ENCODE measurements at regions not wholly inside any gene's neighbourhood (a gene's known extent, or its start where the extent isn't known, plus 50 kb on each side); places are given as distances from the start of the nearest gene placed in this dataset.

- no peaks in the 10 kb centered on the region for H3K27me3 ChIP-seq (ENCODE audit: control insufficient read depth, insufficient read depth, low read length)
- no peak overlapping the region for H3K4me3 ChIP-seq (ENCODE audit: low read depth, low read length)
- no peaks in the 10 kb centered on the region for H3K36me3 ChIP-seq (ENCODE audit: control insufficient read depth, insufficient read depth, low read length)
- no peak for DNase-seq (ENCODE audit: low read depth)
- TF ChIP-seq CTCF (IDR thresholded peaks at IDR 0.05; ENCODE audit: insufficient read depth, low read length, poor library complexity, severe bottlenecking): no peak
Measured at GRCh38 chrX:39476604-39477021, 621.1 kb downstream of the BCOR start.

- no peaks in the 10 kb centered on the region for H3K36me3 ChIP-seq (ENCODE audit: control insufficient read depth, insufficient read depth, low read length)
- H3K4me3 ChIP-seq (ENCODE audit: low read depth, low read length): no peak overlapping the region
- DNase-seq (ENCODE audit: low read depth): no peak
- H3K27me3 ChIP-seq (ENCODE audit: control insufficient read depth, insufficient read depth, low read length): no peaks in the 10 kb centered on the region
- TF ChIP-seq CTCF (IDR thresholded peaks at IDR 0.05; ENCODE audit: insufficient read depth, low read length, poor library complexity, severe bottlenecking): no peak
Measured at GRCh38 chrX:39477031-39477761, 620.6 kb downstream of the BCOR start.

GRCh38 chrX:39477762-39478120, 620.0 kb downstream of the BCOR start:
- no peaks in the 10 kb centered on the region for H3K27me3 ChIP-seq (ENCODE audit: control insufficient read depth, insufficient read depth, low read length)
- peak; percentile 9 for DNase-seq (ENCODE audit: low read depth)
- no peaks in the 10 kb centered on the region for H3K36me3 ChIP-seq (ENCODE audit: control insufficient read depth, insufficient read depth, low read length)
- TF ChIP-seq CTCF (IDR thresholded peaks at IDR 0.05; ENCODE audit: insufficient read depth, low read length, poor library complexity, severe bottlenecking): no peak
- H3K4me3 ChIP-seq (ENCODE audit: low read depth, low read length): no peak overlapping the region

GRCh38 chrX:39479856-39480255, 617.9 kb downstream of the BCOR start:
- no peak for DNase-seq (ENCODE audit: low read depth)
- H3K36me3 ChIP-seq (ENCODE audit: control insufficient read depth, insufficient read depth, low read length): no peaks in the 10 kb centered on the region
- H3K4me3 ChIP-seq (ENCODE audit: low read depth, low read length): no peak overlapping the region
- no peak for TF ChIP-seq CTCF (IDR thresholded peaks at IDR 0.05; ENCODE audit: insufficient read depth, low read length, poor library complexity, severe bottlenecking)
- H3K27me3 ChIP-seq (ENCODE audit: control insufficient read depth, insufficient read depth, low read length): peaks cover 3% of the 10 kb centered on the region

- H3K27me3 ChIP-seq (ENCODE audit: control insufficient read depth, insufficient read depth, low read length): peaks cover 3% of the 10 kb centered on the region
- DNase-seq (ENCODE audit: low read depth): no peak
- H3K4me3 ChIP-seq (ENCODE audit: low read depth, low read length): no peak overlapping the region
- H3K36me3 ChIP-seq (ENCODE audit: control insufficient read depth, insufficient read depth, low read length): no peaks in the 10 kb centered on the region
- no peak for TF ChIP-seq CTCF (IDR thresholded peaks at IDR 0.05; ENCODE audit: insufficient read depth, low read length, poor library complexity, severe bottlenecking)
Measured at GRCh38 chrX:39480963-39481362, 616.8 kb downstream of the BCOR start.

GRCh38 chrX:39481621-39482020, 616.1 kb downstream of the BCOR start:
- Histone ChIP-seq H3K4me3 (ENCODE audit: low read depth, low read length) (no peak overlapping the region), H3K36me3 (ENCODE audit: control insufficient read depth, insufficient read depth, low read length) (no peaks in the 10 kb centered on the region), H3K27me3 (ENCODE audit: control insufficient read depth, insufficient read depth, low read length) (peaks cover 3% of the 10 kb centered on the region)
- TF ChIP-seq CTCF (IDR thresholded peaks at IDR 0.05; ENCODE audit: insufficient read depth, low read length, poor library complexity, severe bottlenecking): no peak
- DNase-seq (ENCODE audit: low read depth): no peak
